HFF-Myc (cell line): ENCODE measurements at regions not wholly inside any gene's neighbourhood (a gene's known extent, or its start where the extent isn't known, plus 50 kb on each side); places are given as distances from the start of the nearest gene placed in this dataset.

Source experiments
- DNase-seq: peaks from one replicate; pipeline ENCODE4 v3.0.0-alpha.2; 2011; ENCODE audit warnings: low read depth; ENCODE audit errors: extremely low read depth
- H3K4me3 ChIP-seq: replicated peaks from 2 replicates; pipeline ENCODE4 v1.5.1; 2011; ENCODE audit warnings: low read depth, mild to moderate bottlenecking, control low read depth, low read length
- TF ChIP-seq, protein P1 (sequence below): IDR thresholded peaks from 2 replicates; pipeline ENCODE4 v1.5.1; 2012; ENCODE audit warnings: mild to moderate bottlenecking, low read depth, low read length, control low read depth; ENCODE audit errors: missing control alignments

- no peak overlapping the region for H3K4me3 ChIP-seq
- TF ChIP-seq, protein P1, sequence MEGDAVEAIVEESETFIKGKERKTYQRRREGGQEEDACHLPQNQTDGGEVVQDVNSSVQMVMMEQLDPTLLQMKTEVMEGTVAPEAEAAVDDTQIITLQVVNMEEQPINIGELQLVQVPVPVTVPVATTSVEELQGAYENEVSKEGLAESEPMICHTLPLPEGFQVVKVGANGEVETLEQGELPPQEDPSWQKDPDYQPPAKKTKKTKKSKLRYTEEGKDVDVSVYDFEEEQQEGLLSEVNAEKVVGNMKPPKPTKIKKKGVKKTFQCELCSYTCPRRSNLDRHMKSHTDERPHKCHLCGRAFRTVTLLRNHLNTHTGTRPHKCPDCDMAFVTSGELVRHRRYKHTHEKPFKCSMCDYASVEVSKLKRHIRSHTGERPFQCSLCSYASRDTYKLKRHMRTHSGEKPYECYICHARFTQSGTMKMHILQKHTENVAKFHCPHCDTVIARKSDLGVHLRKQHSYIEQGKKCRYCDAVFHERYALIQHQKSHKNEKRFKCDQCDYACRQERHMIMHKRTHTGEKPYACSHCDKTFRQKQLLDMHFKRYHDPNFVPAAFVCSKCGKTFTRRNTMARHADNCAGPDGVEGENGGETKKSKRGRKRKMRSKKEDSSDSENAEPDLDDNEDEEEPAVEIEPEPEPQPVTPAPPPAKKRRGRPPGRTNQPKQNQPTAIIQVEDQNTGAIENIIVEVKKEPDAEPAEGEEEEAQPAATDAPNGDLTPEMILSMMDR: no peak
- DNase-seq: no peak
Observed at GRCh38 chr5:175107865-175108264, 336.1 kb downstream of the DRD1 start.

DNA sequence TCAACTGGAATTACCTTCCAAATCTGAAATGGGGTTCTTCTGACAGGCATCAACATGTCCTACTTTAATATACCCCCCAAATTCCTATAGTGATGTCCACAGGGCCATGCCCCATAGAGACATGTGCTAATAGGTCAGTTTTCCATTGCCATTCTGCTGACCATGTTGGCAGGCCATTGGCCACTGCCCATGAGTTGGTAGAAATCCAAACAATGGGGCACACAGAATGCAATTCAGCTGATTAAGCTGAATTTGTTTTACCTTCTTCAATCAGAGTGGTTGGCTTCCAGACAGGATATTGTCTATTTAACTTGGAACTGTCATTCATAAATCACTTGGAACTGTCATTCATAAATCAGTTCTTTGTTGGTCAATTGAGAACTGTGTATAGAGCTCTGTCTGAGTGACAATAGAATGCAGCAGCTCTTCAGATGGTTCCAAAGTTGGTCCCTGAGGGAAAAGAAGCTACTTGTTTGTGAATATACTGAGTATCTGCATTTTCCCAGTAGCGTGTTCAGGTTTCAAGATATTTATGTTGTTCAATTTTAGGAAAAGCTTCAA, 336.9 kb downstream of the DRD1 start:
- TF ChIP-seq, protein P1: no peak
- no peak for DNase-seq
- no peak overlapping the region for H3K4me3 ChIP-seq

- TF ChIP-seq, protein P1: no peak
- DNase-seq: no peak
- no peak overlapping the region for H3K4me3 ChIP-seq
Observed at GRCh38 chr5:175104677-175105076, 339.3 kb downstream of the DRD1 start.

DNA sequence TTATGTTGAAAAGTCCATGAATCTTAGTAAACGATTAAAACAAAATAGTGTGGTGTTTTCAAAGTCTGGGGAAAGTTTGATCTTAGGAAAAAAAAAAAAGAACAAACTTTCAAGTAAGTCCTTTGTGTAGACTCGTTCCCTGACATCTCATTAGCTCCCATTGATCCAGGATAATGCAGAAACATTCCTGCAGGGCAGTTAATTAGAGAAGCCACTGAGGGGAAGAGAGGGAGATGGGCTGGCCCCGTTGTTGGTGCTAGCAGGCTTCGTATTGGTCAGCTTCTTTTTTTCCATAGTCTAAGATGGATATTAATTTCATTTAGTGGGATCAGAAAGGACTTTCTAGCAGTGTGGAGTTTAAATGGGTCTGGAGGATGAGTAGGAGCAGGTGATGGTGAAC, 340.2 kb downstream of the DRD1 start:
- no peak for DNase-seq
- TF ChIP-seq, protein P1: no peak
- H3K4me3 ChIP-seq: no peak overlapping the region

- H3K4me3 ChIP-seq: no peak overlapping the region
- no peak for DNase-seq
- TF ChIP-seq, protein P1: no peak
Observed at GRCh38 chr5:175102717-175103116, 341.3 kb downstream of the DRD1 start.

- TF ChIP-seq, protein P1: no peak
- DNase-seq: no peak
- H3K4me3 ChIP-seq: no peak overlapping the region
Observed at GRCh38 chr5:175098301-175098700, 345.7 kb downstream of the DRD1 start.
